Limb (tissue), 2 donors: ENCODE measurements at regions not wholly inside any gene's neighbourhood (a gene's known extent, or its start where the extent isn't known, plus 50 kb on each side); places are given as distances from the start of the nearest gene placed in this dataset.
"Not testable (repeated sequence)": the region's sequence is repeated elsewhere in the genome, so short reads cannot be mapped to it uniquely, and the experiment has no call there.

ENCODE experiments used
- DNase-seq, 2 donors: peaks; one replicate each; pipeline ENCODE4 v3.0.0-alpha.2; 2016; ENCODE audit errors: extremely low spot score in 2 of 2

GRCh38 chr15:98088307-98088945 lies 127.9 kb downstream of the ARRDC4 start:
- DNase-seq, result not testable (repeated sequence)

- not testable (repeated sequence) for DNase-seq
These were observed 128.8 kb downstream of the ARRDC4 start for GRCh38 chr15:98089352-98089751.

GRCh38 chr15:98097986-98098385 lies 137.5 kb downstream of the ARRDC4 start:
- DNase-seq, result not testable (repeated sequence)

GRCh38 chr15:98100606-98101005 lies 140.1 kb downstream of the ARRDC4 start:
- not testable (repeated sequence) for DNase-seq

GRCh38 chr15:98103570-98103969 lies 143.1 kb downstream of the ARRDC4 start:
- DNase-seq, result no peak

- not testable (repeated sequence) for DNase-seq
These were observed 144.1 kb downstream of the ARRDC4 start for GRCh38 chr15:98104386-98105151.

DNA sequence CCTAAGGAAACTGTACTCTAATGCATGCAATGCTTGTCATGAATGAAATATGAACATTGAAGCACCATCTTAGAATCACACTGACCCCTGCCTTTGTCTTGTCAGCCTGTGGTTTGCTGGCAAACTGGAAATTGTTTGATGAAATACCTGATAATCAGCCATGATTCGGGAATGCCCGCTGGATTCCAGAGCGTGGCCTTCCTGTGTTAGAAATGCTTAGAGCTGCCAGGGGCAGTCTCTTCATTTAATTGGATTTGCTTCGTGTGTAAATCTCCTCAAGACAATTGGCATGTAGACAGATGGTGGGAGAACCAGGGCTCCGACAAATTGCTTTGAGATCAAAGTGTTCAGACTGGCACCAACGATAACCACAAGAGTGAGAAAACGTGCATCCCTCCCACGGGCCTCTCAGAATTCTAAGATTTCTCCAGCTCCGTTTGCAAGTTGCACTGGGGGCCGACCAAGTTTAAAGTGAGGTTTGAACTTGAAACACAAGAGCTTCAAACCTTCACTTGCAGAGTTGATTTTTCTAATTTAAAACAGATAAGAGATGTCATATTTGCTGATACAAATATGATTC lies 146.2 kb downstream of the ARRDC4 start:
- DNase-seq, result not testable (repeated sequence)

DNA sequence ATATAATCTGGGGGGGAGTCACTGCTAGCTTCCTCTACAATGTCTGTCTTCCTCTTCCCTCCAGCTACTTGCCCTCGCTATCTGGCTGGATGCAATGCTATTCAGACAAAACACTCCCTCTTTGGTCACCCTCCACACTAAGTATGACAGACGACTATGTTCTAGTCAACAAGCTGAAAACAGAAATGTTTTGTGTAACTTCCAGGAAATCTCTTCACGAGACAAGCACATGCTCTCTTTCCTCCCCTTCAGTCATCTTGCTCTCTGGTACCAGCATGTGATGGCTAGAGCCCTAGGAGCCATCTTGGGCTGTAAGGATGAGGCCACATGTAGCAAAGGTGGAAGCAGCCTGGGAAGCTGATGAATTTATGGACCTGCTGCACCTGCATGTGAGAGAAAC lies 151.3 kb downstream of the ARRDC4 start:
- no peak for DNase-seq

DNA sequence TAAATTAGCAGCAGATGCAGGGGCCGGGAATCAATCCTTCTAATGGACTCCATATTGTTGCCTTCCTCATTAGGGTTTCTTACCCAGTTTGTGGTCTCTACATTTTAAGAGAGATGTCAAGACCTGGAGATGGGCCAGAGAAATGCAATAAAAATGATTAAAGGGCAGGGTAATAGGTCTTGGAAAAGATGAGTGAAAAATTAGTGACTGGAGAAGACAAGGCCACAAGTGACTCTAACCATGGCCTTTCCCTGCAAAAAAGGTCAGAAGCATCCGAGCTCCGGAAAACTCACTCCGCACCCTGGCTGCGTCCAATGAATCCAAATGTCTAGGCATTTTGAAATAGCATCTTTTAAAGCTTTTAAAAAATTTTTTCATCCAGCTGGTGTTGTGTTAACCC lies 152.8 kb downstream of the ARRDC4 start:
- no peak for DNase-seq

GRCh38 chr15:98120561-98120960 lies 160.1 kb downstream of the ARRDC4 start:
- no peak for DNase-seq

GRCh38 chr15:98121536-98121935 lies 161.0 kb downstream of the ARRDC4 start:
- DNase-seq, result no peak

DNA sequence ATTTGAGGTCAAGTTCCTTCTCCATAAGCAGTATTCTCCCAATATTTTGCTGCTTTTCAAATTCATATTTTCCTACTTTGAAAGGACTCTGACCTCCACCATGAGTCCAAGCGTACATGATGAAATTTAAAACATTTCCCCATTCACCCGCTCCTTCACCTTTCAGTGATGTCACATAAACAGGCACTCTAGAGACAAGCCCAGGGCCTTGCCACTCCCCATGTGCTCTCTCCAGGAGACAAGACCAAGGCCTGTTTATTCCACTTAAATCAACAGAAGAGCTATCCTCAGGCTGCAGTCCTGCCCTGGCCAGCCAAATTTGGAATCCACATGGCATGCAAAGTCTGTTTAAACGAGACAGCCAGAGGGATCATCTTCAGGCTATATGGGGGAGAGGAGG lies 161.5 kb downstream of the ARRDC4 start:
- DNase-seq, result no peak

DNA sequence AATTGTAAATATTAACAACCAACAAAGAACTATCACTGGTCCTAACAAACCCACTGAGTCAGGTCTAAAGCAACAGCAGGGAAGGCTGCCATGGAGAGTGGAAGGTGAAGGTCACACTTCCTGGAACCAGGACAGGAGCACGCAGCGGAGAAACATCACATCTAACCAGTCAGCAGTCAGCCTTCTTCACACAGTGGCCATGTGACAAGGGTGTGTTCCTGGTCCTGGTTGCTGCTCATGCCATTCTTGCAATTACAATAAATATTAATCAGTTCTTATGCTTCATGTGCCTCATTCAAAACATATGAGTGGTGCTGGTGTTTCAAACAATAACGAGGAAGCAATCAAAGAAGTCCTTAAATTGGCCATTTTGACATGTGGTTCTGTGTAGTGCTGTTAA lies 162.8 kb downstream of the ARRDC4 start:
- no peak for DNase-seq

DNA sequence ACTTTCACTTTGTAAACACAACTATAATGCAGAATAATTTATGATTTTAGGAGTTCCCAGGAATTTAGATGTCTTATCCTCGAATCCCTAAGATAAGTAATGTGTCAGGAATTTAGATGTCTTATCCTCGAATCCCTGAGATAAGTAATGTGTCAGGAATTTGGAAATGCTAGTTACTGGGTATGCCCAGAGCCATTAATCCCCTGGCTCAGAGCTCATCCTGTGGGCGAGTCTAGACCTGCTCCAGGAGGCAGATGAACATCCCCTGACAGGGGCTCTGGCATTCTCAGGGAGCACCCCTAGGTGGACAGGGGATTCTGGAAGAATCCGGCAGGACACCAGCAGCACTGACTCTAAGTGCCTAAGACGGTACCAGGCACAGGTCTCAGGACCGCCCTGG lies 163.3 kb downstream of the ARRDC4 start:
- DNase-seq, result no peak

GRCh38 chr15:98124581-98124980 lies 164.1 kb downstream of the ARRDC4 start:
- no peak for DNase-seq

GRCh38 chr15:98126326-98127085 lies 166.0 kb downstream of the ARRDC4 start:
- no peak for DNase-seq

GRCh38 chr15:98127586-98127985 lies 167.1 kb downstream of the ARRDC4 start:
- DNase-seq, result no peak

GRCh38 chr15:98131924-98132323 lies 171.4 kb downstream of the ARRDC4 start:
- no peak for DNase-seq

DNA sequence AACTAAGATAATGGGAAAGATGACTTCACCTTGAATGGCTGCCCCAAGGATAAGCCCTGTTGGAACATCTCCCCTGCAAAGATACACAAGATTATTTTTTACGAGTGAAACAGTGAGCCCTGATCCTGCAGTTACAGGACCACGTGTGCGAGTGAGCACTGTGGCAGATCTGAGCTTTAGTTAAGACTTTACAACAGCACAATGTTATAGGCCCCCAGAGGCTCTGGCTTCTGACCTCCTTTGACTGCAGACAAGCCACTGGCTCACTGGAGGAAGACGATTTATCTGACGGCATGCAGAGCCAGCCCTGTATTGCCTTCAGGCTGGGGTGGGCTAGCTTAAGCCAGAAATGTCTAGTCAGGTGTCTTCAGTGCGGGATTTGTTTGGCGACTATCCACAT lies 174.4 kb downstream of the ARRDC4 start:
- DNase-seq, result no peak

- DNase-seq, result no peak
These were observed 178.4 kb downstream of the ARRDC4 start for GRCh38 chr15:98138910-98139309.

DNA sequence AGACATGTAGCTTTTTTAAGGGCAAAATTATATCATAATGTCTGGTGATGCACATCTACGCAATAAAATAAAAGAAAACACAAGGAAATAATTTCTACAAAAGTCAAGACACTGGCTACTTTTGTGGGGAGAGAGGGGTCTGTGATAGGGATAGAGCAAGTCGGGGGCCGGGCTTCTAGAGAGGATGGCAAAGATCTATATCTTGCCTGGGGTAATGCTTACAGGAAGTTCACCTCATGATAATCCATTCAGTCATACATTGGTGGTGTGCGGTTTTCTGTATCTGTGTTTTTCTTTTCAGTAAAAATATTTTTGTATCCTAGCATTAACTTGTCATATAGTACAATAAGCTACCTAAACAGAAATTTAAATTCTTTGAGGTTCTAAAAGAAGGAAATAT lies 178.8 kb downstream of the ARRDC4 start:
- no peak for DNase-seq

GRCh38 chr15:98142572-98142971 lies 182.1 kb downstream of the ARRDC4 start:
- no peak for DNase-seq
